ENCODE measurements at regions not wholly inside any gene's neighbourhood (a gene's known extent, or its start where the extent isn't known, plus 50 kb on each side); places are given as distances from the start of the nearest gene placed in this dataset.
"Not testable (repeated sequence)": the region's sequence is repeated elsewhere in the genome, so short reads cannot be mapped to it uniquely, and the experiment has no call there.

GRCh38 chr2:37722971-37723370 lies 51.5 kb upstream of the CDC42EP3 start:
- DNase-seq (ENCODE audit: low spot score): not testable (repeated sequence)

DNA sequence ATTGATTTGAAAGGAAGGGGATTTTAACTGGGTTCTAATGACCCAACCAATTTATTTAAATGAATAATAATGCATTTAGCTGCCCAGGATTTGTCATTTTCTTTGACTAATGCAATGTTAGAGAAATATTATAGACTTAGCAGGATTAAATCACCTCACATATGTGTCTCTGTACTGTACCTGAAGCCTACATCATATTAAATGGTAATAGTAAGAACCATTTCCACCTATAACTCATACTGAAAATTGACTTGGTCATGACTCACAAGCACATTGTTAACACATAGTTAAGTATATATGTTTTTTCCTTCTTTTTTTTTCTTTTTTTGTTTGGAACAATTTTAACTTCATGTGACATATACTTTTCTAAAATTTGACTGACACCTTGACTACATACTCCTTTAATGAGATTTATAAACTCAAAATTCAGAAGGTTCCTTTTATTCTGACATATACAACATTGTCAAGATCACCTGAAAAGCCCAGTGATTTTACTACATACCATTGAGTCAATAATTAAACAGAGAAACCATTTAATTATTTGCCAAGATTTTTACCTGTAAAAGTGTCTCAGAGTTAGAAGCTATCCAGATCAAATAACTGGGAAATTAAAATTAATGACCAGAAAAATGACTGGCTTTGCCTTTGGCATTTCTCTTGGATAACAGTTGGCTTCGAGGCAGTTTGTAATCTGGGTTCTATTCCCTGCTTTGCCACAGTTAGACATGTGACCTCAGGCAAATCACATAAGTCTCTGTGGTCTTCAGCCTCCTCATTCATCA lies 58.8 kb upstream of the CDC42EP3 start:
- no peak for DNase-seq (ENCODE audit: low spot score)

DNA sequence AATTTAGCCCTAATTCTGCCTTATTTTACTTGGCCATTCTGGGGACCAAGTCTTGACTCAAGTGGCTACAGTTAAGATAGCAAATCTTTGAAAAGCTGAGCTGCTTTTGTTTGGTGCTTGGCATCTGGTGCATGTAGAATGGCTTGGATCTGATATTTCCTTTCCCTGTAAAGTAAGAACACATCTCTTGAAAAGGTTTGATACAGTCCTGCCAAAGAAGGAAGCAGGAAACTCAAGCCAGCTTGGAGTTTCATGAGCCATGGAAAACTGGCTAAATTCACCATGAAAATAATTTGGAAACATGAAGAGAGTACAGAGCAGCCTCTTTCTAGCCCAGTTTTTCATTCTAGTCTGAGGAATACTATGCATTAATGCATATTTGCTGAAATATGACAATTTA lies 61.0 kb upstream of the CDC42EP3 start:
- not testable (repeated sequence) for DNase-seq (ENCODE audit: low spot score)

DNA sequence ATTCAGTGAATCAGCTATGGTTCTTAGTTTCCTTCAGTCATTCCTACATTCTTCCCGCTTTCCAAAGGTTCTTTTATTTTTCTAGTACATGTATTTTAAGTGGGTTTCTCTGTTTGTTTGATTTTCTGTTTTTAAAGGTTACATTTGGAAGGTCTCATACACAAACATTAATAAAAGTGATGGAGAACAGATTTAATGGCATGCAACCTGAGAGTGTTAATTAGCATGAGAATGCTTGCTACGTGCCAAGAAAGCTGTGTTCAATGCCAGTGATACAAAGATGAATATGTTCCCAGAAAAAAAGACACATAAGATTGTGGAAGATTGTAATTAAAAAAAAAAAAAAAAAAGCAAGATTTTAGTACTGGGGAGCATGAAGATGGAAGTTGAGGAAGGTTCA lies 61.8 kb upstream of the CDC42EP3 start:
- no peak for DNase-seq (ENCODE audit: low spot score)

GRCh38 chr2:37733955-37734354 lies 62.5 kb upstream of the CDC42EP3 start:
- not testable (repeated sequence) for DNase-seq (ENCODE audit: low spot score)

DNA sequence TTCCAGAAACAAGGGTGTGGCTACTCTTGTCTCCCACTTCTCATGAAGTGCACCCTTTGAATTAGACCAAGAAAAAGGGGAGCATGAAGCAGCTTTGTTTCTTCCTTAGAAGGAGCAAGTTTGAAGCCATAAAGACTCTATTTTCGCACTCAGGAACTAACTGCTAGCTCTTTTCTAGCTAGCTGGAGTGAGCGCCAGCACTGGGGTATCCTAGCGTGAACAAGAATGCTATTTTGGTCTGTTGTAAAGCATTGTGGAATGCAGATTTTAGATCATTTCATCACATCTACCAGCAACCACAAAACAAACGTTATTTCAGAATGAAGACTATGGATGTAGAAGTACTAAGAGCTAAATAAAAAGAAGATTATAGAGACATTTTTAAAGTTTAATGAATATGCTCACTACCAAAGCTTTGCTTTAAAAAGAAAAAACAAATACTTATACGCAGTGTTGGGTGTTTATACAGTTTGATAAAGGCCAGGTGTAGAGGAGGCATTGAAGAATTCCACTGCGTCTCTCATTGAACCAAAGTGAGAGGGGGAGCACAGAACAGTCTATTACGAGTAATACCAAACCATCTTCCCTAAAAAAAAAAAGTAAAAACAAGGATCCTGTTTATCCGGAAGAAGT lies 63.6 kb upstream of the CDC42EP3 start:
- DNase-seq (ENCODE audit: low spot score): not testable (repeated sequence)

DNA sequence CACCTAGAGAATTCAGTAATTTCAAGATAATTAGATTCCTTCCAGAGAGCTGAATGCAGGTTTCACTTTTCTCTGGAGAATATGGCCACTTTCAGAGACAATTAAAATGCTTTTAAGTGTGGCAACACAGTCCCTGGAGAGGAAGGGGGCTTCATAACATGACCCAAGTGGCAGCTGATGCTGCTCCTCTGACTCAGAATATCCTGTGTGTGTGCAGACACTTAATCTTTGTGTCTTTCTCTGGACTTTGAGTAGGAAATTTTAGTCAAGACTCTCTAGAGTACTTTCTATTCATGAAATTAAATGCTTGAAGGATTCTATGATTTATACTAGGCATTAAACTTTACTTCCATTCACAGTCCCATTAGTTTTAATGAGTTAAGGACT lies 64.1 kb upstream of the CDC42EP3 start:
- not testable (repeated sequence) for DNase-seq (ENCODE audit: low spot score)

- no peak for DNase-seq (ENCODE audit: low spot score)
These were observed 66.1 kb upstream of the CDC42EP3 start for GRCh38 chr2:37737507-37737906.

- DNase-seq (ENCODE audit: low spot score): no peak
These were observed 66.9 kb upstream of the CDC42EP3 start for GRCh38 chr2:37738266-37738885.

- no peak for DNase-seq (ENCODE audit: low spot score)
These were observed 67.7 kb upstream of the CDC42EP3 start for GRCh38 chr2:37739153-37739552.

DNA sequence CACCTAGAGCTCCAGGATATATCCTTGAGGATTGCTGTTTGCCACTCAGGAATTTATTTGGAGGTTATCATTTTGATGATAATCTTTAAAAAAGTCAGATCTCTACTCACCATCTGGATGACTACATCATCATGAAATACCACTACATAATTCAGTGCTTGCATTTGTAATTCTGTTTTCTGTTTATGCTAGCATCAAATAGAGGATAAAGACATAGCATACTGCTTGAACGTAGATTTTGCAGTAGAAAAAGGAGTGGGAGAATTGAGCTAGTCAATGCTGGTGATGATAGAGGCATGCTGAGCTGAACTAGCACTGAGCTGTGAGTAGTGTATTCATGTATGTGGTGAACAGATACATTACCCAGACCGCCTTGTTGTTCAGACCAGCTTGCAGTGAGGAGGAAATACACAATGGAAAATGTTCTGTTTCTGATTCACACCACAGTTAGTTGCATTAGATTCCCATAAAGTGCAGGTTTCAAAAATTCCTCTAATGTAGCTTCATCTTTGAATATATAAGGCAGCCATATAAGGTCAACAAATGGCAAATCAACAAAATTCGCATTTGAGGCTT lies 68.8 kb upstream of the CDC42EP3 start:
- DNase-seq (ENCODE audit: low spot score): no peak

- no peak for DNase-seq (ENCODE audit: low spot score)
These were observed 70.8 kb upstream of the CDC42EP3 start for GRCh38 chr2:37742286-37742685.

GRCh38 chr2:37744010-37744409 lies 72.6 kb upstream of the CDC42EP3 start:
- DNase-seq (ENCODE audit: low spot score): no peak

DNA sequence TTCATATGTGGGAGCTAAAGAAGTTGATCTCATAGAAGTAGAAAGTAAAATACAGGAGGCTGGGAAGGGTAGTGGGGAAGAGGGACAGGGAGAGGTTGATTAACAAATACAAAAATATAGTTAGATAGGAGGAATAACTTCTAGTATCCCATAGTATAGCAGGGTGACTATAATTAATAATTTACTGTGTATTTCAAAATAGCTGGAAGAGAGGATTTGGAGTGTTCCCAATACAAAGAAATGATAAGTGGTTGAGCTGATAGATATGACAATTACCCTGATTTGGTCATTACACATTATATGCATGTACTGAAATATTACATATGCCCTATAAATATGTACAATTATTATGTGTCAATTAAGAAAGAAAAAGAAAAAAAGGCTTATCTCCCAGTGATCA lies 73.5 kb upstream of the CDC42EP3 start:
- not testable (repeated sequence) for DNase-seq (ENCODE audit: low spot score)

- DNase-seq (ENCODE audit: low spot score): not testable (repeated sequence)
These were observed 74.6 kb upstream of the CDC42EP3 start for GRCh38 chr2:37746011-37746410.

DNA sequence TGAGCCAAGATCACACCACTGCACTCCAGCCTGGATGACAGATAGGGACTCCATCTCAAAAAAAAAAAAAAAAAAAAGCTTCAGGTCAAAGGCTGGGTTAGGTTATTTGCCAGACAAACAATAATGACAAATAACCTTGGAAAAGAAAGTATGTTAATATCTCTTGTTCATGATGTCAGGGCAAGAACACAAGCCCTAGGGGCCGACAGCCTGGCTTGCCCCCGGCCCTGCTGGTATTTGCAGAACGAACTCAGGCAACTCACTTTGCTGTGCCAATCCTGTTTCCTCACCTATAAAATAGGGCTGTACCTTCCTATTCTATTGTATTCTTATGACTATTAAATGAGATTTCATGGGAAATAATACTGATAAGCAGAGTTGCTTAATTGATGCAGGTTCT lies 75.4 kb upstream of the CDC42EP3 start:
- no peak for DNase-seq (ENCODE audit: low spot score)

- DNase-seq (ENCODE audit: low spot score): no peak
These were observed 77.1 kb upstream of the CDC42EP3 start for GRCh38 chr2:37748541-37748940.

- DNase-seq (ENCODE audit: low spot score): not testable (repeated sequence)
These were observed 78.8 kb upstream of the CDC42EP3 start for GRCh38 chr2:37750286-37750685.

DNA sequence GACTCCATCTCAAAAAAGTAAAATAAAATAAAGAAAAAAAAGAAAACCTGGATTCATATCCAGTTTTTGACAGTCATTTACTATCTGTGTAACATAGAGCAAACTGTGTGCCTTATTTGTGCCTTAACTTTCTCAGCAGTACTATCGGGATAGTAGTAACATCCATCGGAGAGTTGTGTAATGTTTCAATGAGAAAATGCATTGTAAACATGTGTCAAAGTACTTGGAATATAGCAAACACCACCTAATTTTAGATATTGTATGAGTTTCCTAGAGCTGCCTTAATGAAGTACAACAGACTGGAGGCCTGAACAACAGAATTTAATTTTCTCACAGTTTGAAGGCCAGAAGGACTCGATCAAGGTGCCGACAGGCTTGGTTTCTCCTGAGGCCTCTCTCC lies 81.3 kb upstream of the CDC42EP3 start:
- DNase-seq (ENCODE audit: low spot score): no peak

- no peak for DNase-seq (ENCODE audit: low spot score)
These were observed 82.3 kb upstream of the CDC42EP3 start for GRCh38 chr2:37753758-37754157.

GRCh38 chr2:37755961-37756559 lies 84.6 kb upstream of the CDC42EP3 start:
- not testable (repeated sequence) for DNase-seq (ENCODE audit: low spot score)

DNA sequence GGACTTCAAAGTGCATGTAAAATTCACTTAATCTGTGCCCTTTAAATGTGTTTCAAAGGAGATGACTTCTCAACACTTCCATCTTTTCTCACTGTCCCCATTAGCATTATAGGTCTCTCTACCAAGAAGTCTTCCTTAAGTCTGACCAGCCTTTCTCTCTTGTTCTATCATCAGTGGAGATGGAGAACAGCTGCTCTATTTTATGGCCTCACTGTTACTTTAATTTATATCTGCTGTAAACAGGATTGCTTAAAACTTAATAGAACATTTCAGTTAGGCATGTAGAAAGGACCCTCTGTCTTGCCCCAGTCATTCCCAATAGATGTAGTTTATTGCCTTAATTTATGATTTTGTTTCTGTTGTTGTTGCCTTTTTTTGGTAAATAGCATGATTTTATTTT lies 86.0 kb upstream of the CDC42EP3 start:
- DNase-seq (ENCODE audit: low spot score): not testable (repeated sequence)

Data from HuH-7.5 (cell line).